Fibroblast of lung (primary cell): ENCODE measurements at regions not wholly inside any gene's neighbourhood (a gene's known extent, or its start where the extent isn't known, plus 50 kb on each side); places are given as distances from the start of the nearest gene placed in this dataset.

Experiments used
- CTCF ChIP-seq, 2 donors: IDR thresholded peaks in 1 of 2; conservative IDR thresholded peaks in 1 of 2; 1 replicate in 1 of 2; 2 replicates in 1 of 2; pipeline ENCODE4 v1.5.1; 2011 to 2012; ENCODE audit warnings: low read length in 2 of 2, control low read depth in 1 of 2, inconsistent platforms in 1 of 2, low read depth in 1 of 2, mild to moderate bottlenecking in 1 of 2
- EZH2 ChIP-seq: IDR thresholded peaks from 2 replicates; pipeline ENCODE4 v1.5.1; 2012; ENCODE audit warnings: low read length, control low read depth, mild to moderate bottlenecking; ENCODE audit errors: missing control alignments

- TF ChIP-seq CTCF (conservative IDR thresholded peaks at IDR 0.05 in 1 of 2, IDR thresholded peaks at IDR 0.05 in 1 of 2; ENCODE audit: low read depth in 1 of 2, low read length in 2 of 2): no peak
- no peak for TF ChIP-seq EZH2
Measured at GRCh38 chr16:54361246-54361645, 74.7 kb upstream of the IRX3 start.
